HG02759 (cell line): ENCODE measurements at regions not wholly inside any gene's neighbourhood (a gene's known extent, or its start where the extent isn't known, plus 50 kb on each side); places are given as distances from the start of the nearest gene placed in this dataset.

Source experiments
- ATAC-seq: cut with Tn5 transposase; IDR thresholded peaks from one replicate; pipeline ENCODE4 v1.9.1; 2021; ENCODE audit warnings: mild to moderate bottlenecking, moderate library complexity; ENCODE audit not compliant: unreplicated experiment

GRCh38 chr3:74059923-74060600, 435.3 kb upstream of the PDZRN3 start:
- no peak for ATAC-seq

GRCh38 chr3:74059301-74059922, 434.7 kb upstream of the PDZRN3 start:
- no peak for ATAC-seq

DNA sequence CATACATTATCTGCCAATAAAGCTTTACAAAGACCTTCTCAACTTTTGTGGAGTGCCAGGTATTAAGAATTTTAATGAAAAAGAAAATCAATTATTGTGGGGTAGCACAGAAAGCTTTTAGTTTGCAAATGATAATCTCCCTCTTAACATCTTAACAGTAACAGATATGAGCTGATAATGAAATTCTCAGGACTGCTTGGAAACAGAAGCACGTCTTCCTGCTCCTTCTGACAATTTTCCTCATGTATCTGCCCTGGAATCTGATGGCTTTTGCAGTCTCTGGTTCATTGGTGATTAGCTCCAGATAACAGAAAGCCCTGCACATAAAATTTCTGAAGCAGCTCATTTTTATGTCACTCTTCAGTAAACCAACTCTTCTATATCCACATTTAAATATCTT, 432.4 kb upstream of the PDZRN3 start:
- ATAC-seq: no peak

GRCh38 chr3:74055061-74055460, 430.3 kb upstream of the PDZRN3 start:
- ATAC-seq: no peak

DNA sequence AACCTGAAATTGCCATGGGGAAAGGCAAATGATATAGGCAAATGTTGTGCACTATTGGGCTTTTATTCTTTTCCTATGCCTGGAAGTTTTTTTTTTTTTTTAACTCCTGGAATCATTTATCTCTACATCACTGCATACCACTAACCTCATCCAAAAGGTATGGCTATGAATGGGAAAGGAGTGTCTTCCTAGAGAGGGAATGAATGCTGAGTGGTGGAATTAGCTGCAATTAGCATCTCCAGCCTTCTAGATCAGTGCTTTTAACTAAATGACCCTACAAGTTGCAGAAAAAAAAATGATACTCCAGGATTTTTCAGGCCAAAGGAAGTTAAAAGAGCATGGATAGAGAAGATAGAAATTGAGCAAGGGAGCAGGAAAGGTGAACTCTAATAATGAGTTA, 429.8 kb upstream of the PDZRN3 start:
- no peak for ATAC-seq

- ATAC-seq: no peak
These were observed 429.3 kb upstream of the PDZRN3 start for GRCh38 chr3:74053970-74054516.

GRCh38 chr3:74049444-74049843, 424.7 kb upstream of the PDZRN3 start:
- no peak for ATAC-seq

DNA sequence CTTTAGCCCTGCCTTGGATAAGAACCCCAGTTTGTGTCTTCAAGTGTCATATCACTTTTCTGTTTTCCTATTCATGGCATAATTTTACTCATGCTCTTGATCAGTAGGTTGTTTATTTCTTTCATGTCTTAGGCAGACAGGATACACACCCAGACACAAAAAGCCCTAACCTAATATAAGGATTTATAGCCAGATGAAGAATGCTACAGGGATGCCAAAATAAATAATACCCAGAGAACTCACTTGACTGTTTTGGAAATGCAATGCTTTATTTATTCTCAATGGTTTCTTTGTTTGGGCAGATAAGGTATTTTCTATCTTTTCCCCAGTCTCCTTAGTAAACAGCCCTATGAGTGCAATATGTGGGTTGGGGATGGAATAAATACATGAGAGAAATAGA, 424.0 kb upstream of the PDZRN3 start:
- no peak for ATAC-seq

DNA sequence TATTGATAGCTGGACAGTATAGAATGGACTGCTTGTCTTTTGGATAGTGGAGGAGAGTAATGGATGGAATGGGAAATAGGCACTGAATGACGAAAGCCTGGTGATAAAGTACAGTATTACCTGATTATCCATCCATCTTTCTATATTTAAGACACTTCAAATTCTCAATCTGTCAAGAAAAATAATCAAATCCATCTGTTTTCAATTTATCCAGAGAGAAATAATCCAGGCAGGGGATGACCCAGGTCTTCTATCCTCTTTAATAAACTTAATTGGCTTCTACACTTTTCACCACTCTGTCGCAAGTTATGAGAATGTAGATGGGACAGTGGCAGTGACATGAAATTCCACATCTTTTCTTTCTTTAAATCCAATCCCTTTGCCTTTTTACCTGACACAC, 420.3 kb upstream of the PDZRN3 start:
- no peak for ATAC-seq

DNA sequence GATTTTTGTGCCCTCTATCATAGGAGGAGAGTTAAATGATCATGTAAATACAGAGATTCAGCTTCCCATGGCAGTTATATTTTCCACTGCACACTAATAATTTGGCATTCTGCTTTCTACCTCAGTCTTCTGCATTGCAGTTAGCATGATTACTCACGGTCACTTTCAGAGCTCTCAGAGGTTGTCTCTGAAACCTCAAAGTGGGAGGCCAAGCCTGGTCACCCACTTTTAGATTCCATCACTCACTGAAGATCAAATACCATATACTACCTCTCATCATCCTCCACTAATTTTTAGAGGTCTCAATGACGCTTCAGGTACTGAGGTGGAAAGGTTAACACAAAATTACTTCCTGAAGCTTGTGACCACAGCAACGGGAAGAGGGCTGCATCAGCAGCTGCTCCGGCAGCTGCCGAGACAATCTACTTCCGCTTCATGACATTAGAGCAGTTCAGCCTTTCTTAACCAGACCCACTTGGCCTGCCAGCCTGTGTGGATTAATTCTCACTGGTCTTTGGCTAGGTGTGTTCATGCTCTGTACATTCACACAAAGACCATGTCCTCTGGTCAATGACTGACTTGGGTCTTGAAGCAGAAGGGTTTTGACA, 416.4 kb upstream of the PDZRN3 start:
- no peak for ATAC-seq

GRCh38 chr3:74039105-74039504, 414.4 kb upstream of the PDZRN3 start:
- ATAC-seq: no peak

- ATAC-seq: no peak
These were observed 411.8 kb upstream of the PDZRN3 start for GRCh38 chr3:74036568-74036967.

DNA sequence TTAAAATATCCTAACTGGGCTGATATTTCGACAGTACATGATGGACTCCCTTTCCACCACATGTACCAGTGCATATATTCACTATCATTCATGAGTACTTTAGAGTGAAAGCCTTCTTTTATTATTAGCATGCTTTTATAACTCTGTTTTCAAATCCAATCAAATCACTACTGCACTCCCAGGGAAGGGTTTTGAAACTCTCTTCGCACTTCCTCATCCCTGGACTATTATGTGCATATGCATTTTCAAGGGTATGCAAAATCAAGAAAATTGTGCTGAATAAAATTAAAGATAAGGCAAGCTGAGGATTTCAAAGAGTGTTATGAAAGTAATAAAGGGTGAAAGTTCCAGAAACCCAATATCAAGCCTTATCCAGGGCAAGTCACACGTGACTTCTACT, 411.4 kb upstream of the PDZRN3 start:
- no peak for ATAC-seq

DNA sequence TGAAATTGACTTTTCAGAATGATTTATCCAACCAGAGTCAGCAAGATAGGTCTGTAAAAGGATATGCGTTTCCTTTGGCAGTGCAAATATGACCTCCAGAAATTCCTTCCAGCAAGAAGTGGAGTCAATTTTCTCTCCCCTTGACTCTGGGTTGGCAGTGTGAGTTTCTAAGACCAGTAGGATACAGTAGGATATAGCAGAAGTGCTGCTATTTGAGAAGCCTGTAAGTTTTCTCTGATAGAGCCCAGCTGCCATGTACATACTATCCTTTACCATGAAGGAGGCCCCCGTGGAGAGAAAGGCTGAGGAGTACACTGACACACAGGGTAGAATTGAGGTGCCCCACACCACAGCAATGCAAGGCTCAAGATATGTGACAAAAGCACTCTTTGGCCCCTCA, 409.1 kb upstream of the PDZRN3 start:
- no peak for ATAC-seq

GRCh38 chr3:74033381-74033780, 408.6 kb upstream of the PDZRN3 start:
- ATAC-seq: no peak

DNA sequence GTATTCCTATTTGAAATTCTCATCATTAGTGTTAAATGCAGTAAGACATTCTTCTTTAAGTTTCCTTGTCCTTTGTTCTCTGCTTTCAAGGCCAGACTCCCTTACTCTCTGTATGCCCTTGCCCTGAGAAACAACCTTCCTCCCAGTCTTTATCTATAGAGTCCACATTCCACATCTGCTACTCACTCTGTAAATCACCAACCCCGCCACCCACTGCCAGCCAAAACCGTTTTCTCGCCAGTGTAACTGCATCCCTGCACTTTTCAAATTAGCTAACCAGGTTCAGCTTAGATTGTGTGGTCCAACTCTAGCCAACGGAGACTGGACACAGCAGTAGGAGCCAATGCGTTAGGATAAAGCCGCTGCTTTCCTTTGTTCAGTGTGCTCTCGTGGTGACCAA, 402.4 kb upstream of the PDZRN3 start:
- no peak for ATAC-seq

GRCh38 chr3:74023395-74023794, 398.7 kb upstream of the PDZRN3 start:
- ATAC-seq: no peak

- no peak for ATAC-seq
These were observed 396.7 kb upstream of the PDZRN3 start for GRCh38 chr3:74021449-74021848.

DNA sequence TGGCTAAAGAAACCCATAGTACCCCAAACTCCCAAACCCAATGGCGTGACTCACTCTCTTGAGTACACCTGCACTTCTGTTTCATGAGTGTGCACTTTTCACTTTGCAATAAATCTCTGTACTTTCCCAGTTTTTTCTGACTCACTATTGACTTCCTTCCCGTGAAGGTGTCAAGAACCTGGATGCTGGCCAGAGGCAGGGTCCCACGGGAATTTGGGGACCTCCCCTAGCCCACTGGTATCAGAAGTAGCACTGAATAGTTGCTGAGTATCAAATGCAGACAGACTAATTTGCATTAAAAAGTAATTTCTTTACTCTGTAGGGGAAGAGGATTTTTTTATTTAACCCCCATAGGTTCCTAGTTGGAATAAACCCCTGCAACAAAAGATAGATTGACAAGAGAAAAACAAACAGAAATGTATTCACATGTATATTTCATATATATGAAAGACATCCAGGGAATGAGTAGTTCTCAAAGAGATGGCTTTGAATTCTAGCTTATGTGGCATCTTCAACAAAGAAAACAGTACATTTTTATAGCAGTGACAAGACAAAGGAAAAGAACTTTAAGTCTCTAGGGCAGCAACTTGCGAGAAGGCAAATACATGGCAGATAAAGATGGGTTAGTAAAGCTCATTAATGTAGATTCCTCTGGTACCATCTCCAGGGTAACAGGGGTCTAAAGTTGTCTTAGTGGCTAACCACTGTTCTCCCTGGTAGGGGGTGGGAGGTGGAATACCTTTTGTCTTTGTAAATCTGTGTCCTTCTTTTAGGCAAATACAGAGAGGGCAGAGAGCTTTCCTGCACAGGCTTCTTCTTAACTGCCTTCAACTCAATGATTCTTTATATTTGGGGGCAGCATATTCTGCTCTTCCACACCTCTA, 385.5 kb upstream of the PDZRN3 start:
- ATAC-seq: no peak

DNA sequence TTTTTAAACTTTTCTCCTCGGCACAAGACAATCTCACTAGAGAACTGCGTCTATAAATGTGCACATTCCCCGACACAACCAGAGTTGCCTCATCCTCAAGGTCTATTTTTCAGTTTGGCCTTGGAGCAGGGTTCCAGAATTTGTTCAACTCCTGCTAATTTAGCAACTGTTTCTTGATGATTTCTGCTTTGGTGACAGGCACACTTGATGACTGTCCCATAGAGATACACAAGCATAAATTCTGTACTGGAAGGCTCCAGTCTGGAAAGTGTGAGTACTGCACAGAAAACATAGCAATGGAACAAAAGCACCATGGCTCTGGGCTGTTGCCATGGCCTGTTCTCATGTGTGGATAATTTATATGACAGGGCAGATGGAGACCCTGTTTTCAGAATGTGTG, 379.6 kb upstream of the PDZRN3 start:
- no peak for ATAC-seq

DNA sequence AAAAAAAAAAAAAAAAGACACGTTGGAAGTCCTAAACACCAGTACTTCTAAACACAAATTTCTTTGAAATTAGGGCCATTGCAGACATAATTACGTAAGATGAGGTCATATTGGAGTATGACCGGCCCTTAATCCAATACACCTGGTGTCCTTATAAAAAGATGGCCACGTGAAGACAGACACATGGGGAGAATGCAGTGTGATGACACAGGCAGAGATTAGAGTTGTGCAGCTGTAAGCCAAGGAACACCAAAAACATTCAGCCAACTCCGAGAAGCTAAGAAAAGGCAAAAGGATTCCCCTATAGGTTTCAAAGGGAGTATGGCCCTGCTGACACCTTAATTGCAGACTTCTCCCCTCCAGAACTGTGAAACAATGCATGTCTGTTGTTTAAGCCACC, 379.0 kb upstream of the PDZRN3 start:
- no peak for ATAC-seq
